ENCODE measurements at regions not wholly inside any gene's neighbourhood (a gene's known extent, or its start where the extent isn't known, plus 50 kb on each side); places are given as distances from the start of the nearest gene placed in this dataset.

DNA sequence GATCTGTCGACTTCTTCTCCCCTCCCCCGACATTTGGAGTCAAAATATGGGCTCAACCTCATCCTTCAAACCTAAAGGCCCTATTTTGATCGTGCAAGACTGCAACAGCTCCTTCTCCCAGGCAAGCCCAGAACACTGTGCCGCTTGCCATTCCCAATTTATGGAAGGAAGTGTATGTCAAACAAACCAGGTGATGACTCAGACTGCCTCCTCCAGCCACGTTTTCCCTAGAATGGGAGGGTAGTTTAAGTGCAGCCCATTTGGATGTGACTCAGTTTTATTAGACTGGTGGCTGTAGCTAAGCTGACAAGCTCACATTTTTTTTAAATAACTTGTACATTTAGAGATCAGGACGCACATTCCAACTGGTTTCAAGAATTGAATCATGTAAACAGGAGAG is 570.4 kb upstream of the DIPK2B start:
- Histone ChIP-seq H3K9me3 (no peaks in the 10 kb centered on the region), H3K4me3 (peak overlapping the region; percentile 44 to 58), H3K27ac (peak overlapping the region in 3 of 4 donors; percentile 62 to 70 (median 67)), H3K4me1 (peaks cover 0 to 16% (median 0%) of the 10 kb centered on the region in 3 donors), H3K27me3 (no peaks in the 10 kb centered on the region), H3K36me3 (no peaks in the 10 kb centered on the region)
- 18% methylated on average over 3 to 5 of the region's 6 CpGs for WGBS, 2 donors (ENCODE audit: low coverage in 1 of 2)
- no peak for ATAC-seq
- TF ChIP-seq POLR2AphosphoS5 (IDR thresholded peaks at IDR 0.05) (peak; percentile 25), EP300 (IDR thresholded peaks at IDR 0.05) (no peak), CTCF (IDR thresholded peaks at IDR 0.05) (no peak), POLR2A (IDR thresholded peaks at IDR 0.05) (no peak)

GRCh38 chrX:45769761-45770582 is 569.3 kb upstream of the DIPK2B start:
- Histone ChIP-seq H3K36me3 (no peaks in the 10 kb centered on the region), H3K9me3 (no peaks in the 10 kb centered on the region), H3K4me3 (peak overlapping the region; percentile 44 to 58), H3K27me3 (no peaks in the 10 kb centered on the region), H3K27ac (peak overlapping the region; percentile 67 to 71 (median 68)), H3K4me1 (peaks cover 0 to 16% (median 0%) of the 10 kb centered on the region in 3 donors)
- TF ChIP-seq POLR2A (IDR thresholded peaks at IDR 0.05) (peak in 1 of 2 donors; percentile 29), CTCF (IDR thresholded peaks at IDR 0.05) (no peak), EP300 (IDR thresholded peaks at IDR 0.05) (no peak), POLR2AphosphoS5 (IDR thresholded peaks at IDR 0.05) (peak; percentile 26)
- peak; percentile 89 for ATAC-seq
- 2 to 39% methylated on average over 8 to 10 of the region's 18 CpGs for WGBS, 2 donors (ENCODE audit: low coverage in 1 of 2)

DNA sequence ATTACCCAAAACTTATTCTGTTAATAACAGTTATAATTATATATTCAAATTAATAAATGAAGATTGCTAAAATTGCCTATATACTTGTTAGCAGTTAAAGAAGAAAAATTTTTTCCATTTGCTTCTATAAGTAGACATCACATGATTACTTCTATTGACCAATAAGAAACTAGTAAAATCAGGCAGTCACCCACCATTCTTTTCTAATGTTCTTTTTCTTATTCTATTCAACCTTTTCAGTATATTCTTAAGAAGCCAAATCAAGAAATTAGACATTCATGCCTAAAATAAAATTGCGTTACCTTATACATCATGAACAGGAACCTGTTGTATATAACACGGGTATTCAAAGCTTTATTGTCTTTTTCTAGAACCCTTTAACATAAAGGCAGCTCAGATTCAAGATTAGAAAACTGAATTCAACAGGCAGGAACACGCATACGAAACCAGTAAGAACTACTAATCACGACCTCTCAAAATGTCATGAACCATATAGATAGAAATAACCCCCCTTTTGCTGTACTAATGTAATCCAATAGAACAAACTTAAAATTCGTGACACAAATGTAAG is 568.1 kb upstream of the DIPK2B start:
- Histone ChIP-seq H3K27me3 (no peaks in the 10 kb centered on the region), H3K9me3 (no peaks in the 10 kb centered on the region), H3K4me3 (peak overlapping the region; percentile 44 to 58), H3K36me3 (no peaks in the 10 kb centered on the region), H3K27ac (peak overlapping the region in 3 of 4 donors; percentile 23 to 71 (median 67)), H3K4me1 (peaks cover 0 to 16% (median 0%) of the 10 kb centered on the region in 3 donors)
- WGBS, 2 donors (ENCODE audit: low coverage in 1 of 2): 33 to 62% methylated on average over 6 of the region's 6 CpGs
- TF ChIP-seq CTCF (IDR thresholded peaks at IDR 0.05) (no peak), EP300 (IDR thresholded peaks at IDR 0.05) (no peak), POLR2AphosphoS5 (IDR thresholded peaks at IDR 0.05) (no peak), POLR2A (IDR thresholded peaks at IDR 0.05) (no peak)
- ATAC-seq: no peak

- TF ChIP-seq POLR2A (IDR thresholded peaks at IDR 0.05) (no peak), CTCF (IDR thresholded peaks at IDR 0.05) (no peak), POLR2AphosphoS5 (IDR thresholded peaks at IDR 0.05) (no peak), EP300 (IDR thresholded peaks at IDR 0.05) (no peak)
- no peaks in the 10 kb centered on the region for H3K27me3 ChIP-seq
- no peaks in the 10 kb centered on the region for H3K36me3 ChIP-seq
- no peak for ATAC-seq
- no peak overlapping the region for H3K27ac ChIP-seq
- H3K4me1 ChIP-seq: peaks cover 0 to 16% (median 0%) of the 10 kb centered on the region in 3 donors
- H3K9me3 ChIP-seq: no peaks in the 10 kb centered on the region
- WGBS, 2 donors (ENCODE audit: low coverage in 1 of 2): 49% methylated on average over 3 of the region's 3 CpGs; no CpG with 5 or more reads in 1 of the 2 donors
- H3K4me3 ChIP-seq: peak overlapping the region in 1 of 2 donors; percentile 44
These were observed 566.4 kb upstream of the DIPK2B start for GRCh38 chrX:45766981-45767501.
